ENCODE measurements at regions not wholly inside any gene's neighbourhood (a gene's known extent, or its start where the extent isn't known, plus 50 kb on each side); places are given as distances from the start of the nearest gene placed in this dataset.

DNA sequence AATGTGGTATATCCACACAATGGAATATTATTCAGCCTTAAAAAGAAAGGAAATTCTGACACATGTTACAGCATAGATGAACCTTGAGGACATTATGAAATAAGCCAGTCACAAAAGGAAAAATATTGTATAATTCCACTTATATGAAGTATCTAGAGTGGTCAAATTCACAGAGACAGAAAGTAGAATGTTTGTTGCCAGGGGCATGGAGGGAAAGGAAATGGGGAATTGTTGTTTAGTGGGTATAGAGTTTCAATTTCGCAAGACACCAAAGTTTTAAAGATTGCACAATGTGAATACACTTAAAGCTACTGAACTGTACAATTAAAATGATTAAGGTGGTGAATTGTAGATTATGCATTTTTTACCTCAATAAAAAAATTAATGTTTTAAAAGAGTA lies 92.9 kb downstream of the TXNL1 start:
- DNase-seq = no peak

DNA sequence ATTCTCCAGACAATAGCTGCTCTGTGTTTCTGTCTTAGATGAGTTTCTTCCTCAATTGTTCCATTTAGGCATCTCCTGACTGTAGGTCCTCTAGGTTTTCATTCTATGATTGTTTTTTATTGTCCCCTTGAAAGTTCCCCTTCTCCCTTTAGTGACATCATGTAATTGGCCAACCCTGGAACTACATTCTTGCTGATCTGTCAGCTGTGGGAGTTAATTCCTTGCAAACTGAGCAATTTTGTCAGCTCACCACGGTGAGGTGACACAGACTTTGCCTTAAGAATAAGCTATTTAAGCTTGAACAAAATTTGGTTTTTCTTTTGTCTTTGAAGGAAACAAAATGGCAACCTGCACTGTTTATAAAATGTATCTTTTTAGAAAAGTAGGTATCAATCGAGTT lies 95.9 kb downstream of the TXNL1 start:
- no peak for DNase-seq

DNA sequence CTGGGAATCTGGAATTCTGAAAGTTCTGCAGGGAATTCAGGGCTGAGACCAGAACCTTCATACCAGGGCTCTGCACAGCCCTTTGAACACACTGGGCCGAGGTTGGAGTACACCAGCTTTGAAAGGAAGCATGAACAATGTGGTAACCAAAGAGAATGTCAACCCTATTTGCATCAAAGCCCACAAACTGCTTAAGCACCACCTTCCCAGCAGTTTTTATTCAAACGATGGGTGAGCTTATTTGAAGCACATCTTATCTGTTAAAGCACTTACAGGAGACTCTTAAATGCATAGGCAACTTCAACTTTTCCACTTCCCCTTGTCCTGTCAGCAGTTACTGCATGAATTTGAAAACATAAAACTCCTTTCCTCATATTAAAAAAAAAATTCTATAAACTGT lies 96.6 kb downstream of the TXNL1 start:
- no peak for DNase-seq

DNA sequence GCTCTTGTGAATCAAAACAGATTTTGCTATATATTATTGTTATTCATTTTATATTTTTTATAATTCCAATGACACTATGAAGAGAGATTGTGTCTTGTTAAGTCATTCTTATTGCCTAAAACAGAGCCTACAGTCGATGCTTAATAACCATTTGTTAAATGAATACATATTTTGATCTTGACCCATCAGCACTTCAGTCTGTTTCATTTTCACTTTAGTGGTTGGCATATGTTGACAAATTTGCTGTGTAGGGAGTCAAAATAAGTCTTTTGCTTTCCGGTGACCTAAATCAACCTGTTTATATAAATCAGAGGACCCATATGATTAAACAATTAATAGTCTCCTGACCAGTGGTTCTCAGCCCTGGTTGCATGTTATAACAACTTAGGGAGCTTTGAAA lies 97.1 kb downstream of the TXNL1 start:
- DNase-seq = no peak

DNA sequence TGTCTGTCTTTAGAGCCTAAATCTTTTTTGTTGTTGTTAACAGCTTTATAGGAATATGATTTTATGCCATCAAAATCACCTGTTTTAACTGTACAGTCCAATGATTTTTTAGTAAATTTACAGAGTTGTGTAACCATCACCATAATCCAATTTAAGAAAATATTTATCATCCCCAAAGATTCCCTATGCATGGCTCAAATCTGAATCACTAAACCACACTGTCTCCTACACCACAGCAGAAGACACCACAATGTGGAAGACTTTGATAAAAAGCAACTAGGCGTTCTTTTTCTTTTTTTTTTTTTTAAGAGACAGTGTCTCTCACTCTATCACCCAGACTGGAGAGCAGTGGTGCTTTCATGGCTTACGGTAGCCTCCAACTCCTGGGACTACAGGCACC lies 99.6 kb downstream of the TXNL1 start:
- no peak for DNase-seq

DNA sequence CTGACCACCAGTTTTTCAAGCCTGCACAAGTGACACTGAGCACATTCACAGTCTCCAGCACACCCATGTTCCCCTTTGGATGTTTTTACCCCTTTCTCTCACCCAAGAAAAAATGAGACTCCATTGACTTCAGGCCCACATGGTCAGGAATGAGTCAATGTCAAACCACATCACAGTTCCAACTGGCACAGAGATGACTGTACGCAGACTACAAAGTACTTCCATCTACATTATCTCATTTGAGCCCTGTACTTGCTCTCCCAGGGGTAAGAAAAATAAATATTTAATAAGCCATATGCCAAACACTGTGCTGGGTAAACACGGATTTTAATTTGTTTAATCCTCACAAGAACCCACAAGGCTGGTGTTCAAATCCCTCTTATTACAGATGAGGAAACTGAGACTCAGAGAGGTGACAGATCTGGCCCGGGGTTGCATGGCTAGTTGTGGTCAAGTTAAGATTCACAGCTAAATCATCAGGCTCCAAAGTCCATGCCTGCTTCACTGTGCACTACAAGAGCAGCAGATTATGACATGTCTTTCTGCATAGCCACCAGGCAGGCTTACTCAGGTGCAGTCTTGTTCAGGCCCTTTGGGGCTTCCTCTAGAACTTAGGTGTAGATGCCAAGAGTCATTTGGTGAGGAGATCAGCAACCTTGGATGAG lies 106.1 kb downstream of the TXNL1 start:
- no peak for DNase-seq

DNA sequence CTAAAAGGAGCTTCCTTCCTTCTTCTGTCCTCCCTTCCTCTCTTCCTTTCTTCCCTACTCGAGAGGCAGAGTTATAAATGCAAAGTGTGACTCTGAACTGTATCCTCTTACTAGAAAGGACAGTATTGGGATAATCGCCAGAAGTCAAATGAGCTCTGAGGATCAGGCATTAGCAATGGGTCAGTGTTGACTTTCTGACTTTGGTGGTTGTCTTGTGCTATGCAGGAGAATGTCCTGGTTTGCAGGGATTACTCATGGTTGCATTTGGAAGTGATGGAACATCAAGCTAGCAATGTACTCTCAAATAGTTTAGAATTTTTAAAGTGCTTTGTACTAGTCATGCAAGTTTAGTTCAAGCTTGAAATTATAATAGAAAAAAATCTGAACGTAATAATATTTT lies 115.6 kb downstream of the TXNL1 start:
- DNase-seq = no peak

DNA sequence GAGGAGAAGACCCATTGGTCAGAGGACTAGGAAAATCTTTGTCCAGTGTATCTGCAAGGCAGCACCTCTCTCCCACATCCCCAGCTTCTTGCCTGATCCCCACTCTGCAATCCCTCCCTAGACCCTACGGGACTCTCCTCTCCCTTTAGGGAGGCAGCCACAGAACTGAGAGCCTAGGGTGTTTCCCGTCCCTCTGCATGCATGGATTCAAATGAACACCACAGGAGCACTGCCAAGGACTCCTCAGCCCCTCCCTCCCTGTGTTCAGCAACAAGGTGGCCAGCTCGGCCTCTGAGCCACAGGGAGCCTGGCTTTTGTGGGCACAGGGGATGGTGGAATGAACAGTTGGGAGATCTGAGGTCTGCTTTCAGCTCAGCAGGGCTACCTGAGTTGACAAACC lies 117.1 kb downstream of the TXNL1 start:
- DNase-seq = no peak

DNA sequence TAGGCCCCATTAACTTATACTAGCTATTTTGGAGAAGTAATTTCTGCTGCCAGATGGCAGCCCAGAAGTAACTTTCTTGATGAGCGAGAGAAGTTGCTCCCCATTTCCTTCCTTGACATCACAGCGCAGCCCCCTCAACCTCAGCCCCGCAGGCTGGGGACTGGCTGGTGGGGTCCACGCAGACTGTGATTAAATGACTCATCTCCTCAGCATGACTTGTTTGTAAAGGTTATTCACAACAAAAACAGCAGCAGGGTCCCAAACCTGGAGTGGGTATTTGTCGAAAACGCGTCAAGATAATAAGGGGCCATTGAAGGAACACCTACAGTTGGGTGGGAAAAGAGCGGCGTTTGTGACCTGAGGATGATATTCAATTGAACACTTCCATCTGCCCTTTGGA lies 120.6 kb downstream of the TXNL1 start:
- DNase-seq = no peak

DNA sequence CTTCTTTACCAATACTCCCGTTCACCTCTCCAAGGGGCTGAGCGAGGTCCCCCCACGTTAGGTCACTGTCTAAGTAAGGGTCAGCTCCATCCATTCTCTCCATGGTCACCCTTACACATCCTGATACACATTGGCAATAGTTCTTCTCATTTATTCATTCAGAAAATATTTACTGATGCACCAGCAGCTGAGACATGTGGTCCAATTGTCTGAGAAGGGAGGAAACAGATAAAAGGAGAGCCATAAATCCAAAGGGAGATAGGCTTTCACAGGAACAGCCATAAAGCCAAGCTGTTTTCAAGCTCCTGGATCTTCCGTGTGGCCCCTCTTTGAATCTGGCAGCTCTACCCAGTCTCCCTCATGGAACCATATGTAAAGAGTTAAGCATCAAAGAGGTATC lies 121.2 kb downstream of the TXNL1 start:
- no peak for DNase-seq

DNA sequence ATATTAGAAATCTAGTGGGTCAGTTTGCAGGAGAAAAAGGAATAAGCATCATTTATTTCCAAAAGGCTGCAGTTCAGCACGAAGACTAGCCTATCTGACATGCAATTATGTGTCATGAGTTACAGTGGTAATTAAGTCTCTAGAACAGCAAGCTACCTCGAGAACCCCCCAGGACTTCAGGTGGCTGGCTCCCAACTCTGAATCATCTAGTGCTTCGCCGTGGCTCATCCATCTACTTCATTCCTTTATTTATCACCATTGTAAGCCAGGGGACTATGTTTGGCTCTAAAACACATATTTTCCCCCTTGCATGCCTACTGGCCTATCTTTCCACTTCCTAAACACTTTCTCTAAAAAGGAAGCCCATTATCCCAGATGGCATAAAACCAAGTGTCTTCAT lies 121.6 kb downstream of the TXNL1 start:
- DNase-seq = no peak

DNA sequence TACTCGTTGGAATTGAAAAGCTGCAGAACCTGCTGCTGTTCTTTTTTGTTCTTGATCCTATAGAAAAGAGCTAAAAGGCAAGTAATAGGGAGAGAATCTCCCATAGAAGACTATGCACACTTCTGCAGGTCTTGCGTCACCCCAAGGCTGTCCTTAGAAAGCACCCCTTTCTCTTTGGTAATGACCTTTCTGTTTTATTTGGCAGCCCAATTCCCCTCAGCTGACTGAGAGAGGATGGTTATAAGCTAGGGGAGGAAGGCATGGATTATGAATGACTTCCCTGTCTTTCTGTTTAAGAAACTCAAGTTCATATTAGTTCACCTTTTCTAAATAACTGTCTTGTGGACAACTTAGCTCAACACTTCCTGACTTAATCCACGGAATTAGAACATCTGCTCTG lies 122.9 kb downstream of the TXNL1 start:
- no peak for DNase-seq

DNA sequence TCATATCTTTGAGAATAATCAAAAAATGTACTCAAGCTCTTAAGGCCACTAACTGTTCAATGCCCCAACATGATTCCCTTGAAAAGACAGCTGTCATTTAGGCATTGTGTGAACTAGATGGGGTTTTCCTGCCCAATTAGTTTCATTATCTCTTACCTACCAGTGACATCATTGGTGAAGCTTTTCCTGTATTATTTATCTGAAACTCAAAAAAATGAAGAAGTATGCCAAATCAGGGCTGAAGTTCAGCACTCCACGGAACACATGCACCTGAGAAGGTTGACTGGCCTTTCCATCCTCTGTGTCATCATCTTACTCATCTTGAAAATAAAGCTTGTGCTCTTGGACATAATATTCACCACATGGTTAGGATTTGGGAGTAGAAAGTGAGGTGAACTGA lies 126.4 kb downstream of the TXNL1 start:
- no peak for DNase-seq

DNA sequence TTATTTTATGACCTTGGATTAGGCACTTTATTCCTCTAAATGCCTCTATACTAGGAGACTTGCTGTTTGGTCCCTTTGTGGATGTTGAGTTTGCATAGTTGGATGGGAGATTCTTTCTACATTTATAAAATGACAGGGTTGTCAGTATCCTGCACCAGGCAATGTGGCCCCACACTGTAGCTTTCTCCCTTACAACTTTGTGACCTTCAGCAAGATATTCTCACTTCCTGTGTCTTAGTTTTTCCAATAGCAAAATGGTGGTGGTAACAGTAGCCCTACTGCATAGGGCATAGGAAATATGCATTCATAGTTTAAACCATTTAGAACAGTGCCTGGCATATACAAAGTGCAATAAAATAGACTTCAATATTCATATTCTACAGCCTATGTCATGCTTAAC lies 128.3 kb downstream of the TXNL1 start:
- no peak for DNase-seq

DNA sequence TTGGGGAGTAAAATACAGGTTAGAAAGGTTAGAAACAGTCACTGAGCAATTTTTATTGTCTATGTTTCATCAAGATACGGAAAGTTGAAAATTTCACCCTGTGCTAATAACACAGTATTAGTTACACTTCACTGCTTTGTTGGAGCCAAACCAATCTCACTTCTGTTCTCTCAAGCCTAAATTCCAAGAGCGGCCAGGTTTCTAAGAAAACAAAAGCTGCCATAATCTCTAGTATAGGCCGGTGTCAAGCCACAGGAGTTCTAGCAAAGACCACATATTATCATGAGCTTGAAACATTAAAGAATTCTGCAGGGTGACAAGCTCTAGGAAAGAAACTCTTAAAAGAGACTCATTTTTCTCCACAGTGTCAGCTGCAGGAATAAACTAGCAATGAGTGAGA lies 128.7 kb downstream of the TXNL1 start:
- no peak for DNase-seq

DNA sequence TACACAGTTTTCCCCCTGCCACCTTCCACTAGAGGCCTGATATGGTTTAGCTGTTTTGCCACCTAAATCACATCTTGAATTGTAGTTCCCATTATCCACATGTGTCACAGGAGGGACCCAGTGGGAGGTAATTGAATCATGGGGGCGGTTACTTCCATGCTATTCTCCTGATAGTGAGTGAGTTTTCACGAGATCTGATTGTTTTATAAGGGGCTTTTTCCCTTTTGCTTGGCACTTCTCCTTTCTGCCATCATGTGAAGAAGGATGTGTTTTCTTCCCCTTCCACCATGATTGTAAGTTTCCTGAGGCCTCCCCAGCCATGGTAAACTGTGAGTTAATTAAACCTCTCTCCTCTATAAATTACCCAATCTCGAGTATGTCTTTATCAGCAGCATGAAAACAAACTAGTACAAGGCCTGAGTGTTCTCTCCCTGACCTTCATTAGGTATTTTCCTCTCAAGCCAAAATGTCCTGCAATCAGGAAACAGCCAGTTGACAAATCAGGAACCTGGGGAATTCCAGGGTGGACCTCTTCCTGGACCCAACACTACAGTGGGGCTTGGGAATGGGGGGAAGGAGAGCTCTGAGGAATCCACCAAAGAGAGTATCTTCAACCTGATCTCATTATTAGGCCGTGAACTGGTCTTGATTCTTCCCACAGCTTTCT lies 129.9 kb downstream of the TXNL1 start:
- DNase-seq = no peak

DNA sequence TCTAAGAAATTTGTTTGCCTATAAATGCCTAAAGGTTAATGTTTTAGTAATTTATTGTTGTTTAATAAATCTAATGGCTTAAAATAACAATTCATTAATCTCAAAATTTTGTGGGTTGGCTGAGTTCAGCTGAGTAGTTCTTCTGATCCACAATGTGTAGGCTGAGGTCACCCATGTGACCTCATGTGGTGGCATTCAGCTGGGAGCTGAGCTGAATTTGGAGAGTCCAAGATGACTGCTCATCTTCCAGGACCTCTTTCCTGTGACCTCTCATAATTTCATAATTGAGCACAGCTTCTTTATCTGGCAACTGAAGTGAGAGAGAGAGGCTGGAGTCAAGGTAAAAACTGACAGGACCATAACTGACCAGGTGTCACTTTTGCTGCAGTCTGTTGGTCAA lies 132.4 kb downstream of the TXNL1 start:
- no peak for DNase-seq

DNA sequence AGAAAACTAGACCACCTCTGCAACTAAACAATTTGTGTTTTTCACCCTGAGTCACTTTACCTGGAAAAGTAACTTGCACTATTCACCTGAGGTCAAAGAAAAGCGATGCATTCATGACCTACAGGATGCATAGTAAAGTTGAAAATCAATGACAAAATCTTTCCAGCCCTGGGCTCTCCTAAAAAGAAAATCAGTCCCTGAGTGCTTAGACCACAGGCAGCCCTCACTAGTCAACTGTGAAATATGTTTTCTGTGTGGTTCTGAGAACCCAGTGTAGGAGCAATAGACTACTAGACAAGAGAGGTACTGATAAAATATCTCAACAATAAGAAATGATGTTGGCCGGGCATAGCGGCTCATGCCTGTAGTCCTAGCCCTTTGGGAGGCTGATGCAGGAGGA lies 133.1 kb downstream of the TXNL1 start:
- DNase-seq = no peak

DNA sequence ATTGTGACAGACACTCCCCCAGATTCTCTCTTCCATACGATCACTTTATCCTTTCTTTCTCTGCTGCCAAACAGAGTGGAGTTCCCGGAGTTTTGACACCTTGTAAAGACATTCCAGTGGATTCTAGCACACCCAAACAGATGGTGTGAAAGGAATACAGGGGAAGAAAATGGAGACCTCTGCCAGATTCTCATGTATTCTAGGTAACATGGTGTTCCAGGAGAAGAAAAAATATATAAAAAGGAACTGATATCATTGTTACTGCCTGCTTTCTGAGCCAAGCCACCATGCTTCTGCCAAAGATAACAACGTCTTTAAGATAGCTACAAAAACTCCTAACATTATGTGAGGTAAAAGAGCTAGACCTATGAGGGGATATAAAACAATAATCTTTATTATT lies 136.5 kb downstream of the TXNL1 start:
- DNase-seq = no peak

DNA sequence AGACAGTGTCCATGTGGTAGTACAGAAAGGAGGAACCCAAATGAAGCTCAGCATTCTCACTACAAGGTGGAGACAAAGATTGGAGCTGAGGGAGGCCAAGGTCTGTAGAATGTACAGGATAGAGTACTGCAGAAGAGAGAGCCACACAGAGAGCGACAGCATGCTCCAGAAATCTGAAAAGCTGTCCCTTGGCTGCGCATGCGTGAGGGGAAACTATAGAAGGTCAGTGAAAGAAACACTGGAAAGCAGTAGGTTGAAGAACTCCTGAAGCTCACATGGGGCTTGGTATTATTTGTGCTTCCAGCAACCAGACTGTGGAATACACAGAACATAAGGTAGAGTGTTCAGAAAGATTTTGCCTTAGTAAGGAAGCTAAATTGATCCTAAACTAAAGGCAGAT lies 142.5 kb downstream of the TXNL1 start:
- DNase-seq = no peak

DNA sequence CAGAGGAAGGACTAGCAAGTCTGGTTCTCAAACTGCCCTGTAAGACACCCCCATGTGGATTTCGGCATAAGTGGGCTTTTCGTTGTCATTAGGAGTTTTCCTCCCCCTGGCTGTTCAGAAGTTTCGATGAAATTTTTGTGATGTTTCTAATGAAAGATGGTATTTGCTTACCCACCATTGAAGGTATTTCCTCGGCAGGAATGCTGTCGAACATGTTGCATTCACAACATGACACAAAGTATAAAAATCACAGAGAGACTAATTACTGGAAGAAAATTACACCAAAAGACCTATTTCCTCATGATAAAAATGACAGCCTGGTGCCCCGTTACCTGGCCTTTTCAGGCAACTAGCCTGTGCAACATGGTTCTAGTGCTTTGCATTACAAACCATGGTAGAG lies 144.9 kb downstream of the TXNL1 start:
- no peak for DNase-seq

DNA sequence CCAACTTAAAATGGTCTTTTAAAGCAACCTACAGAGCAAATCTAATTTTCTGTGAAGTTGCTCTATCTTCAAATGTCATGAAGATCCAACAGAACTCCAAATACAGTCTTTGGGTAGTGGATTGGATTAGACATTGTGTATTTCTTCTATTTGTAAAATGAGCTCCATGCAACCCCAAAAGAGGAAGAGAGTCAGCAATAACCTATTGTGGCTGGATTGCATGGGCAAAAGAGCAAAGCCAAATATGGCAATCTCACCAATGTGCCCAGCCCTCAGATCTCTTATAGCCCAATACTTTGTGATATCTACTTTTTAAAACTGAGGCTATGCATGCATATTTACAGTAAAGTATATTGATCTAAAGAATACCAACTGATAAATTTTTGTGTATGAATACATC lies 146.3 kb downstream of the TXNL1 start:
- DNase-seq = no peak

DNA sequence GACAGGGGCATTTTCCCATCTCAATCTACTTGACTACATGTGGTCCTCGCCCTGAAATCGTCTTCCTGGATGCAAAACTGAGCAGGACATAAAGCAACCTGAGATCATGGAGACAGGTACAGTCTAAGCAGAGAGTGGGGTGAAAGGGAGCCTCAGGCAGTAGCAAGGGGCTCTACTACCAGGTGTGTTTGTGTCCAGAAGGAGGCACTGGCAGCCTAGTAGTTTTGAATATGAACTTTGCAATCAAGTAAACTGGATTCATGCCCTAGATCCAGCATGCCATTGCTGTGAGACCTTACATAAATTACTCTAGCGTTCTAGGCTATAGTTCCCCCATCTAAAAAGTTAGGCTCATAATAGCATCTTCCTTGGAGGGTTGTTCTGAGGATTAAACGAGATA lies 147.4 kb downstream of the TXNL1 start:
- DNase-seq = no peak

DNA sequence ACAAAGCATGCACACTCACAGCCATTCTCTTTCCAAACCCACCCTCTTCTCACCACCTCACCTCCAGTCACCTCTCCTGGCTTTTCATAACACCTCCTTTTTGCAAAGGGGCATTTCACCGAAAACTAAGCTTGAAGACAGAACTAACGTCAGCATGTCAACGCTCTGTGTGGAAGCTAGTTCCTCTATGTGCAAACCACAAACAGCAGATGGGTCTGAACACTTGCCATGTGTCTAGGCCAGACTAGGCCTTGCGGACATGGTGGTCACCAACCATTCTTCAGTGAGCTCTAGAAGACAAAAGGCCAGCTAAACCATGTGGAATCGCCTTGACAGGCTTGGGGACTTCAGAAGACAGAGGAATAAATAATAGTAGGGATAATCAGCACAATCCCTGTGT lies 148.5 kb downstream of the TXNL1 start:
- DNase-seq = no peak

DNA sequence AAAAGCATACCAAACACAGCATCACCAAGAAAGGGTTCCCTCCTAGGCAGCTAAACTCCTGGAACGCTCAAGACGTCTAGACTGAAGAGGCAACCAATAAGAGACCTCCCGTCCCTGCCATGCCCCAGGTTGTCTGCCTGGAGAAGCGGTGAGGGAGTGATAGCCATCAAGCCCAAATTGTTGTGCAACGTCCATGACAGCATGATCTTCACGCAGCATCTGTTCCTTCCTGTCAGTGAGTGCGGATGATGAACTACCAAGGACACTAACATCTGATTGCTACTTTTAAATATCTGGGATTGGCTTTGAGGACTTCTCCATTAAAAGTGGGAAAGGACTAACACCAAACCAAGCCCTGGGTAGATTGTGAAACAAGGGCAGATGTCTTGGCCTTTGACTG lies 149.7 kb downstream of the TXNL1 start:
- no peak for DNase-seq

All from CD4-positive, alpha-beta T cell treated with Interleukin-21 for 1 hour (primary cell).